ENCODE measurements at regions not wholly inside any gene's neighbourhood (a gene's known extent, or its start where the extent isn't known, plus 50 kb on each side); places are given as distances from the start of the nearest gene placed in this dataset.

DNA sequence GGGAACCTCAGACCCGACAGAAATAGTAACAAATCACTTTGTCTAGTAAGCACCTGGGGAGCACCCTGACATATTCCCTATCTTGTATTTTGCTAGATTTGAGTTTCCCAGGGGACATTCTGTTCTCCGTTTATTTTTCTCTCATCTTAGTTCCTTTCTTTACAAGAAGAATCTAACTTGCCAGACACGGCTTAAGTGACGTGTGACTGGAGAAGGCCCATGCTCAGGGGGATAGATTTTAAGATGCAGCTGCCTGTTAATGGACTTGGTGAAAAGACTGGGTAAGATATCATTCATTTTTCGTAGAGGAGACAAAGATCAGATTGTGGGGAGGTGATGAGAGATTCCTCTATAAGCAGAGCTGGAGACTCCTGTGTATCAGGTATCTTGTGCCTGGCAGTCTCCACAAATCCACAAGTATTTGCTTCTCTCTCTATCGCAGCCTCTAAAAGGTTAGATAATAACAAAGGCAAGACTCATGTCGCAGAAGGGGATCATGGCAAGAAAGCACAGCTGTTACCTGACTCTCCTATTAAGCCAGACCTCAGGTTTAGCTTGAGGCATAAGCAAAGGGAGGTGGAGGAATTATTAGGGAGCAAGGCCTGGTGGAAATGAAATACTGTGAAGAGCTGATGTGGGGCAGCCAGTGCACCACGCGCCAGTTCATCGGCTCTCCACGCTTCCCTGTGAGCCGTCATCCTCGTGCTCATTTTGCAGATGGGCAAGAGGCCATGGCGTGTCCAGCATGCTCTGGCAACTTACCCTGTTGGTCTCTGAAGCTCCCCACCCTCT is 347.2 kb upstream of the TNP1 start:
- DNase-seq (ENCODE audit: low spot score) = no peak
- Mint-ChIP-seq H3K4me3 (no peak overlapping the region), H3K27me3 (ENCODE audit: low read depth) (peaks cover 42% of the 10 kb centered on the region), H3K36me3 (ENCODE audit: low read depth) (no peaks in the 10 kb centered on the region), H3K27ac (no peak overlapping the region), H3K9me3 (no peaks in the 10 kb centered on the region), H3K4me1 (ENCODE audit: low read depth) (no peaks in the 10 kb centered on the region)

GRCh38 chr2:217206016-217206725 is 346.3 kb upstream of the TNP1 start:
- DNase-seq (ENCODE audit: low spot score) = no peak
- Mint-ChIP-seq H3K27me3 (ENCODE audit: low read depth) (peaks cover 42% of the 10 kb centered on the region), H3K4me3 (no peak overlapping the region), H3K4me1 (ENCODE audit: low read depth) (no peaks in the 10 kb centered on the region), H3K36me3 (ENCODE audit: low read depth) (no peaks in the 10 kb centered on the region), H3K27ac (no peak overlapping the region), H3K9me3 (no peaks in the 10 kb centered on the region)

GRCh38 chr2:217204358-217204757 is 344.5 kb upstream of the TNP1 start:
- Mint-ChIP-seq H3K27me3 (ENCODE audit: low read depth) (peaks cover 44% of the 10 kb centered on the region), H3K27ac (no peak overlapping the region), H3K4me1 (ENCODE audit: low read depth) (no peaks in the 10 kb centered on the region), H3K9me3 (no peaks in the 10 kb centered on the region), H3K36me3 (ENCODE audit: low read depth) (no peaks in the 10 kb centered on the region), H3K4me3 (no peak overlapping the region)
- DNase-seq (ENCODE audit: low spot score) = no peak

GRCh38 chr2:217203086-217203485 is 343.2 kb upstream of the TNP1 start:
- Mint-ChIP-seq H3K27me3 (ENCODE audit: low read depth) (peaks cover 41% of the 10 kb centered on the region), H3K36me3 (ENCODE audit: low read depth) (no peaks in the 10 kb centered on the region), H3K27ac (no peak overlapping the region), H3K9me3 (no peaks in the 10 kb centered on the region), H3K4me1 (ENCODE audit: low read depth) (no peaks in the 10 kb centered on the region), H3K4me3 (no peak overlapping the region)
- DNase-seq (ENCODE audit: low spot score) = no peak

GRCh38 chr2:217199255-217199630 is 339.4 kb upstream of the TNP1 start:
- DNase-seq (ENCODE audit: low spot score) = no peak
- Mint-ChIP-seq H3K36me3 (ENCODE audit: low read depth) (no peaks in the 10 kb centered on the region), H3K4me3 (no peak overlapping the region), H3K27me3 (ENCODE audit: low read depth) (peaks cover 30% of the 10 kb centered on the region), H3K9me3 (peaks cover 5% of the 10 kb centered on the region), H3K27ac (no peak overlapping the region), H3K4me1 (ENCODE audit: low read depth) (no peaks in the 10 kb centered on the region)

DNA sequence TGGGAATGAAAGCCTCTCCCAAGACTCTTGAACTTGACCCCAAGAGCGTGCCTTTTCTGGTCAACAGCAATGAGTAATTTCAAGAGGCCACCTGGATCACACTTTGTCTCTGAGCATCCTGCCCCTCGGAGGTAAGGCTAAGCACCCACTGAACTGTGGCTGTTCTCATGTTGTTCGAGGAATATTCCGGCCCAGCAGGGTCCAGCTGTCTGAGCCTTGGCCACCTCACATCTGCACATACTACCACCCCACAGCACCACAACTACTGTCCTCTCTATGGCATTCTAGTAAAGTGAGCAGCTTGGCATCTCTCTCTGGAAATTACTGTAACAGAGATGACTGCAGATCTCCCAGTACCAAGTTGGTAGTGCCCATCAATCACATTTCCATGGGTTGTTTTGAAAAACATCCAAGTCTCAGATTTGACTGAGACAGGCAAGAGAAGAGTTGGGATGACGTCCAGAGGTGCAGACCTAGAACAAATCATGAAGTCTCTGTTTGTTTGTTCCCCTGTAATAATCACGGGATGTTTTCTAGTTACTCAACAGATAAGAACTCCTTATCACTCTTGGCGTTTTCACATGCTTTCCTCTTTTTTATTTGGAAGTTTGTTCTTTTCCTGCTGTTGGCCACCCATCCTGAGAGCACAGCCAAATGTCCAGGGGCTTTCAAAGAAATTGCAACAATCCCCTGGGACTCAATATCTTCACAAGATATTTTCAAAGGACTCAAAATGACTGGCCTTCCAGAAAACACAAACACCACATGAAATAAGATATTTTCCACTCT is 336.0 kb upstream of the TNP1 start:
- Mint-ChIP-seq H3K27me3 (ENCODE audit: low read depth) (peaks cover 16% of the 10 kb centered on the region), H3K27ac (no peak overlapping the region), H3K4me3 (no peak overlapping the region), H3K4me1 (ENCODE audit: low read depth) (no peaks in the 10 kb centered on the region), H3K9me3 (peaks cover 5% of the 10 kb centered on the region), H3K36me3 (ENCODE audit: low read depth) (no peaks in the 10 kb centered on the region)
- no peak for DNase-seq (ENCODE audit: low spot score)

DNA sequence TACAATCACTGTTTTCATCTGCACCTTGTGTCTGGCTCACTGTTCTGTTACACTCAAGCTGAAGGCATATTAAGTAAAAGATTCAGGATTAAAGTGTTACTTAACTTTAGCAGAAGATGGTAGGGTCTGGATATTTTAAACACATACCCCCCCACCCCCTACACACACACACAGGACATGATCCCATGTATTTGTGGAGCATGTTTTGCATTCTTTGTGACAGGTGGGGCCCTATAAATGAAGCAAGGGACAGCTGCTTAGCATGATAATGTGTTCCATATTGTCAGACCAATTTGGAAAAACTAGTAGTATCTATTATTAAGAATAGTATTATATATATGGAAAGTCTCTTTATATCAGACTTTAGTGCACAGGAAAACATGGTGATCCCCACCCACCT is 335.2 kb upstream of the TNP1 start:
- Mint-ChIP-seq H3K4me3 (no peak overlapping the region), H3K36me3 (ENCODE audit: low read depth) (no peaks in the 10 kb centered on the region), H3K4me1 (ENCODE audit: low read depth) (no peaks in the 10 kb centered on the region), H3K27me3 (ENCODE audit: low read depth) (peaks cover 12% of the 10 kb centered on the region), H3K27ac (no peak overlapping the region), H3K9me3 (peaks cover 5% of the 10 kb centered on the region)
- no peak for DNase-seq (ENCODE audit: low spot score)

DNA sequence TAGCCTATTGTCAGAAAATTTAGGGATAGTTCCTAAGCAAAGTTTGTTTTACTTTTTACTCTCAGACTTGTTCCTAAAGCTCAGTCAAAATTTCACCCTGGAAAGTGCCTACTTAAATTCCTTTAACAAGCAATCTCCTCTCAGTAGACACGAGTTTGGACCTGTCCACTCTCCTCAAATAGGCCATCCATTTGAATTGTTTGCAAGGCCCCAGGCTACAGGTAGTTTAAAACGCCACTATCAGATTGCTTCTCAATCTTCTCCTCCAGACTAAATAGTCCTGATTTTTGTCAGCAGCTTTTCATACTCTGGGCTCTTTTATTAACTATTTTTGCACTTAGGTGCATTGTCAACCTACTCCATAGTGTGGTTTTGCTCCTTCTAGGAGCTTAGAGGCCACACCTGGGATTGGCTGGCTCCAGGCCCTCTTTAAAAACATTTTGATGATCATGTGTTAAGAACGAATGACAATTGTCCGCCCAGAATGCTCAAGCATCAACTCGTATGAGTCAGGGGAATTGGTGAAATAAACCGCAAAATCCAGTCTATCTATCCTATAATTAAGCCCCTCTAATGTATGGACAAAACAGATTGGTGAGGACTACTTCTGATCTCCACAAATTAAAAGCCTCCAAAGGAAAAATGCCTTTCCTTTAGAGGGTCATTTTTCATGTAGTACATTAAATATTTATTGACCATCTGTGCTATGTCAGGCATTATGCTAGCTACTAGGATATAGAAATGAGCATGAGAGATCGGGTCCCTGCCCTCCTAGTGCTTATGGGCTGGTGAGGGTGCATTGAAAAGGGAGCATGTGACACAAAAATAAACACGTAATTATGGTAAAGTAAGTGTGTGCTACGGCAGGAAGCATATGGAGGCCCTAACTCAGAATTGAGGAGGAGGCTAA is 333.8 kb upstream of the TNP1 start:
- Mint-ChIP-seq H3K4me1 (ENCODE audit: low read depth) (no peaks in the 10 kb centered on the region), H3K36me3 (ENCODE audit: low read depth) (no peaks in the 10 kb centered on the region), H3K4me3 (no peak overlapping the region), H3K9me3 (peaks cover 5% of the 10 kb centered on the region), H3K27me3 (ENCODE audit: low read depth) (peaks cover 5% of the 10 kb centered on the region), H3K27ac (no peak overlapping the region)
- DNase-seq (ENCODE audit: low spot score) = no peak

- H3K4me1 Mint-ChIP-seq (ENCODE audit: low read depth) = no peaks in the 10 kb centered on the region
- no peaks in the 10 kb centered on the region for H3K36me3 Mint-ChIP-seq (ENCODE audit: low read depth)
- H3K27me3 Mint-ChIP-seq (ENCODE audit: low read depth) = peaks cover 5% of the 10 kb centered on the region
- H3K4me3 Mint-ChIP-seq = no peak overlapping the region
- no peak for DNase-seq (ENCODE audit: low spot score)
- no peak overlapping the region for H3K27ac Mint-ChIP-seq
- peaks cover 5% of the 10 kb centered on the region for H3K9me3 Mint-ChIP-seq
Measured at GRCh38 chr2:217192366-217192765, 332.5 kb upstream of the TNP1 start.

- H3K4me3 Mint-ChIP-seq = no peak overlapping the region
- peaks cover 5% of the 10 kb centered on the region for H3K27me3 Mint-ChIP-seq (ENCODE audit: low read depth)
- DNase-seq (ENCODE audit: low spot score) = no peak
- H3K36me3 Mint-ChIP-seq (ENCODE audit: low read depth) = no peaks in the 10 kb centered on the region
- H3K9me3 Mint-ChIP-seq = no peaks in the 10 kb centered on the region
- H3K4me1 Mint-ChIP-seq (ENCODE audit: low read depth) = no peaks in the 10 kb centered on the region
- H3K27ac Mint-ChIP-seq = no peak overlapping the region
Measured at GRCh38 chr2:217189747-217190146, 329.9 kb upstream of the TNP1 start.

DNA sequence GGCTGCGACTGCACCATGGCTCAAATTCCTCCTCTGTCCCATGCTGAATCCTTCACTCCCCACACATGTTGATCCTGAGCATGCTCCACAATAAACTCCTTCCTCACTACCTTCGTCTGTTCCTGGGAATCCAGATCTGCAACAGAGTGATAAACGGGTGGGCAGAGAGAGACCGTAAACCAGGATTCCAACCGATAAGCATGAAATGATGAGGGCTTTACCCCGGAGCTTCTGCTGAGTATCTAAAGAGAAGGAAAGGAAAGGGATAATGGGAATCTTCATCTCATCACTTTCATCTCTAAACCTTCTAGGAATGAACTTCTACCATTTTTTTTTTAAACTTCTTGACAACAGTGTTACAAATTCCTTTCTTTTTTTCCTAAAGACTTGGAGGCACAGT is 329.3 kb upstream of the TNP1 start:
- no peak for DNase-seq (ENCODE audit: low spot score)
- no peak overlapping the region for H3K4me3 Mint-ChIP-seq
- H3K4me1 Mint-ChIP-seq (ENCODE audit: low read depth) = no peaks in the 10 kb centered on the region
- H3K27me3 Mint-ChIP-seq (ENCODE audit: low read depth) = peaks cover 4% of the 10 kb centered on the region
- H3K36me3 Mint-ChIP-seq (ENCODE audit: low read depth) = no peaks in the 10 kb centered on the region
- no peak overlapping the region for H3K27ac Mint-ChIP-seq
- no peaks in the 10 kb centered on the region for H3K9me3 Mint-ChIP-seq

- Mint-ChIP-seq H3K4me3 (no peak overlapping the region), H3K4me1 (ENCODE audit: low read depth) (no peaks in the 10 kb centered on the region), H3K36me3 (ENCODE audit: low read depth) (no peaks in the 10 kb centered on the region), H3K9me3 (no peaks in the 10 kb centered on the region), H3K27me3 (ENCODE audit: low read depth) (no peaks in the 10 kb centered on the region), H3K27ac (no peak overlapping the region)
- DNase-seq (ENCODE audit: low spot score) = no peak
Measured at GRCh38 chr2:217186668-217187159, 326.9 kb upstream of the TNP1 start.

DNA sequence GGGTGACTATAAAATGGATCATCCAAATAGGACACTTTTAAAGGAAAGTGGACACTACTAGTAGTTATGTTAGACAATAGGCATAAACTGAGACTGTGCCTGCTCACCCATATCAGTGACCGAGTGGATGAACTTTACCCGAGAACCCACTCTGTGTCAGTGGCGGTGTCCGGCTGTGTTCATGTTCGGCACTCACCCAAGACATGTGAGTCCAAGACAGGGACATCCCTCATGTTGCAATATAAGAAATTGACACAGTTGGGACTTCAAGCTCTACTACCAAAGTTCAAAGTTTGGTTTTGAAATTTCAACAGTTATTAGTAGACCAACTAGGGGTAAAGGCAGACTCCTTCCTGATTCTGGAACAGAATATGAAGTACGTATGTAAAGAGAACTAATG is 326.3 kb upstream of the TNP1 start:
- DNase-seq (ENCODE audit: low spot score) = no peak
- H3K4me1 Mint-ChIP-seq (ENCODE audit: low read depth) = no peaks in the 10 kb centered on the region
- no peak overlapping the region for H3K4me3 Mint-ChIP-seq
- no peaks in the 10 kb centered on the region for H3K36me3 Mint-ChIP-seq (ENCODE audit: low read depth)
- H3K27ac Mint-ChIP-seq = no peak overlapping the region
- H3K27me3 Mint-ChIP-seq (ENCODE audit: low read depth) = no peaks in the 10 kb centered on the region
- H3K9me3 Mint-ChIP-seq = no peaks in the 10 kb centered on the region
